ENCODE measurements at regions not wholly inside any gene's neighbourhood (a gene's known extent, or its start where the extent isn't known, plus 50 kb on each side); places are given as distances from the start of the nearest gene placed in this dataset.
A peak's percentile ranks its signal among the peaks of the same experiment; 100 is the strongest.

DNA sequence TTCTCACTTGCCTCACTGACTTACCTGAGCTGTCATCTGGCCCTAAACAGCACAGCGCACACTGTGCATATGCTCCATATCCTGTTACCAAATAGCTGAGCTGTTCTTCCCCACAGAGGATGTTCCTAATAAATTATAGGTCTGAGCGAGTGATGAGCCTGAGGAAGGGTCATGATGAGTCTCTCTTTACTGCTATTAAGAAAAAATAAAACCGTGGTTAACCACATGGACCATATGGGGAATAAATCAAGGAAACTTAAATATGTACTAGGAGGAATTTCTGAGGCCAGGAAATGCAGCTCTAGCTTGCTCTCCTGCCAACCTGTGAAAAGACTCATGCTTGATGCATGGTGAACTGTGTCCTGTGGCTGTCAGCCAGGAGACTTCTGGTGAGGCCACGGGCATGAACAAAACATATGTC, 424.8 kb upstream of the DMAC1 start:
- peak; percentile 61 for DNase-seq (ENCODE audit: low read depth)
- no peaks in the 10 kb centered on the region for H3K27me3 ChIP-seq (ENCODE audit: control insufficient read depth, insufficient read depth, low read length)
- CTCF ChIA-PET: interaction anchor here (0.6 kb wide), 1 partner anchor 17 kb away, joined by 3 read pairs; no protein-coding TSS in a partner anchor
- POLR2A ChIA-PET: no interaction called here
- TF ChIP-seq, protein P1, sequence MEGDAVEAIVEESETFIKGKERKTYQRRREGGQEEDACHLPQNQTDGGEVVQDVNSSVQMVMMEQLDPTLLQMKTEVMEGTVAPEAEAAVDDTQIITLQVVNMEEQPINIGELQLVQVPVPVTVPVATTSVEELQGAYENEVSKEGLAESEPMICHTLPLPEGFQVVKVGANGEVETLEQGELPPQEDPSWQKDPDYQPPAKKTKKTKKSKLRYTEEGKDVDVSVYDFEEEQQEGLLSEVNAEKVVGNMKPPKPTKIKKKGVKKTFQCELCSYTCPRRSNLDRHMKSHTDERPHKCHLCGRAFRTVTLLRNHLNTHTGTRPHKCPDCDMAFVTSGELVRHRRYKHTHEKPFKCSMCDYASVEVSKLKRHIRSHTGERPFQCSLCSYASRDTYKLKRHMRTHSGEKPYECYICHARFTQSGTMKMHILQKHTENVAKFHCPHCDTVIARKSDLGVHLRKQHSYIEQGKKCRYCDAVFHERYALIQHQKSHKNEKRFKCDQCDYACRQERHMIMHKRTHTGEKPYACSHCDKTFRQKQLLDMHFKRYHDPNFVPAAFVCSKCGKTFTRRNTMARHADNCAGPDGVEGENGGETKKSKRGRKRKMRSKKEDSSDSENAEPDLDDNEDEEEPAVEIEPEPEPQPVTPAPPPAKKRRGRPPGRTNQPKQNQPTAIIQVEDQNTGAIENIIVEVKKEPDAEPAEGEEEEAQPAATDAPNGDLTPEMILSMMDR (IDR thresholded peaks at IDR 0.05; ENCODE audit: insufficient read depth, low read depth, low read length): no peak
- no peaks in the 10 kb centered on the region for H3K36me3 ChIP-seq (ENCODE audit: control insufficient read depth, insufficient read depth, low read length)
- H3K4me3 ChIP-seq (ENCODE audit: low read depth, low read length): no peak overlapping the region

GRCh38 chr9:8223861-8224260, 424.3 kb upstream of the DMAC1 start:
- POLR2A ChIA-PET: no interaction called here
- Histone ChIP-seq H3K4me3 (ENCODE audit: low read depth, low read length) (no peak overlapping the region), H3K36me3 (ENCODE audit: control insufficient read depth, insufficient read depth, low read length) (no peaks in the 10 kb centered on the region), H3K27me3 (ENCODE audit: control insufficient read depth, insufficient read depth, low read length) (no peaks in the 10 kb centered on the region)
- TF ChIP-seq, protein P1 (IDR thresholded peaks at IDR 0.05; ENCODE audit: insufficient read depth, low read depth, low read length): no peak
- no peak for DNase-seq (ENCODE audit: low read depth)
- CTCF ChIA-PET: no interaction called here

- H3K36me3 ChIP-seq (ENCODE audit: control insufficient read depth, insufficient read depth, low read length): no peaks in the 10 kb centered on the region
- ChIA-PET POLR2A (no interaction called here), CTCF (no interaction called here)
- no peak for DNase-seq (ENCODE audit: low read depth)
- H3K4me3 ChIP-seq (ENCODE audit: low read depth, low read length): no peak overlapping the region
- TF ChIP-seq, protein P1 (IDR thresholded peaks at IDR 0.05; ENCODE audit: insufficient read depth, low read depth, low read length): no peak
- no peaks in the 10 kb centered on the region for H3K27me3 ChIP-seq (ENCODE audit: control insufficient read depth, insufficient read depth, low read length)
These were observed 421.9 kb upstream of the DMAC1 start for GRCh38 chr9:8221462-8221861.

GRCh38 chr9:8208465-8208864, 408.9 kb upstream of the DMAC1 start:
- ChIA-PET CTCF (no interaction called here), POLR2A (interaction anchor here (0.6 kb wide), 1 partner anchor 65 kb away, joined by 3 read pairs; no protein-coding TSS in a partner anchor)
- H3K4me3 ChIP-seq (ENCODE audit: low read depth, low read length): no peak overlapping the region
- DNase-seq (ENCODE audit: low read depth): peak; percentile 31
- H3K36me3 ChIP-seq (ENCODE audit: control insufficient read depth, insufficient read depth, low read length): no peaks in the 10 kb centered on the region
- H3K27me3 ChIP-seq (ENCODE audit: control insufficient read depth, insufficient read depth, low read length): no peaks in the 10 kb centered on the region
- TF ChIP-seq, protein P1 (IDR thresholded peaks at IDR 0.05; ENCODE audit: insufficient read depth, low read depth, low read length): no peak

DNA sequence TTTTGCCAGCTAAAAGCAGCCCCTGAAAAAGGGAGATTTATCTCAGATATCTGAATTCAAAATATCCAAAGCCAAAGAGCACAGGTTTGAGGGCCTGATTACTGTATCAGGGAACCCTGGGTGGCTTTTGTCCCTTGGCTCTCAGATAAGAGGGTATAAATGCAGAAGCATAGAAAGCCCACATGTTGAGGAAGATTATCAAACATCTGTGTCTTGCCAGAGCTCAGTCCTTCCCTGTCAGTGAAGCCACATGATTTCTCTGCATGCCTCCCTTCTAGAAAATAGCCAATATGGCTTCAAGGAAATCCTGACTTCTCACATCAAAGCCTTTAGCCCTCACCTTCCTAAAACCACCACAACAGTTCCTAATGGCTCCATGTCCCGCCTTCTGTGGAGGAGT, 408.0 kb upstream of the DMAC1 start:
- H3K27me3 ChIP-seq (ENCODE audit: control insufficient read depth, insufficient read depth, low read length): no peaks in the 10 kb centered on the region
- TF ChIP-seq, protein P1 (IDR thresholded peaks at IDR 0.05; ENCODE audit: insufficient read depth, low read depth, low read length): no peak
- H3K4me3 ChIP-seq (ENCODE audit: low read depth, low read length): no peak overlapping the region
- DNase-seq (ENCODE audit: low read depth): no peak
- ChIA-PET CTCF (no interaction called here), POLR2A (interaction anchor here (0.6 kb wide), 1 partner anchor 64 kb away, joined by 3 read pairs; no protein-coding TSS in a partner anchor)
- no peaks in the 10 kb centered on the region for H3K36me3 ChIP-seq (ENCODE audit: control insufficient read depth, insufficient read depth, low read length)

Data from BJ (cell line).